ENCODE measurements at regions not wholly inside any gene's neighbourhood (a gene's known extent, or its start where the extent isn't known, plus 50 kb on each side); places are given as distances from the start of the nearest gene placed in this dataset.

GRCh38 chr6:8268156-8268555, 165.8 kb upstream of the EEF1E1 start:
- TF ChIP-seq CTCF (IDR thresholded peaks at IDR 0.05; ENCODE audit: insufficient read depth, low read length) (no peak), POLR2AphosphoS5 (IDR thresholded peaks at IDR 0.05; ENCODE audit: low read depth) (no peak), REST (IDR thresholded peaks at IDR 0.05; ENCODE audit: insufficient replicate concordance, low read depth) (no peak)

Data from HL-60 (cell line).